ENCODE measurements at regions not wholly inside any gene's neighbourhood (a gene's known extent, or its start where the extent isn't known, plus 50 kb on each side); places are given as distances from the start of the nearest gene placed in this dataset.
A peak's percentile ranks its signal among the peaks of the same experiment; 100 is the strongest.

DNA sequence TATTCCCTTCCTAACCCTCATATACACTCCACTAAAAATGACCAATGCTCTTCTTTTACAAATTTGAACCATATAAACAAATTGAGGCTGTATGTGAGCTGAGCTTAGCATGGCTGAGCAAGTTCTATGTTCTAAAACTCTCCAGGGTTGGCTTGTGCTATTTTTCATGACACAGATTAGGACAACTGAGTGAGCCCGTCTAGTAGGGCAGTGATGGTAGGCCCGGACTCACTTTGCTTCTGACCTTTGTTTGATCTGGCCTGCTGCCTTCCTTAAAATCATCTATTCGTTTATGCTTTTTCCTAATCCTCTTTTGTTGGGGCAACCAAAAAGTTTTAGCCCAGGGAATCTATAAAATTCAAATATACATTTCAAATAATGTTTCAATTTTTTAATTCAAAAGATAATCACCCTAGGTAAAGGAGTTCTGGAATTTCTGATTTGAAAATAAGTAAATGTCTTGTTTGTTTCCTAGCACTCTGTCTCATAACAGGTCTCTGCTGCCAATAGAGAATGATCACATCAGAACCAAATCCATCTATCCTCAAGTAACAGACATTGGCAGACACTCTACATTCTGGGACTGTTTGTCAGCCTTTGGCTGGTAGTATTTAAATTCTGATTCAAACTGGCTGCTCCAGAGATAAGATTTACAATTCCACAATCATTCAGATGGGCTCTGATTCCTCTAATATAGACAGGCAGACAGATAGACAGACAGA, 217.0 kb upstream of the TARS1 start:
- no peak for DNase-seq

DNA sequence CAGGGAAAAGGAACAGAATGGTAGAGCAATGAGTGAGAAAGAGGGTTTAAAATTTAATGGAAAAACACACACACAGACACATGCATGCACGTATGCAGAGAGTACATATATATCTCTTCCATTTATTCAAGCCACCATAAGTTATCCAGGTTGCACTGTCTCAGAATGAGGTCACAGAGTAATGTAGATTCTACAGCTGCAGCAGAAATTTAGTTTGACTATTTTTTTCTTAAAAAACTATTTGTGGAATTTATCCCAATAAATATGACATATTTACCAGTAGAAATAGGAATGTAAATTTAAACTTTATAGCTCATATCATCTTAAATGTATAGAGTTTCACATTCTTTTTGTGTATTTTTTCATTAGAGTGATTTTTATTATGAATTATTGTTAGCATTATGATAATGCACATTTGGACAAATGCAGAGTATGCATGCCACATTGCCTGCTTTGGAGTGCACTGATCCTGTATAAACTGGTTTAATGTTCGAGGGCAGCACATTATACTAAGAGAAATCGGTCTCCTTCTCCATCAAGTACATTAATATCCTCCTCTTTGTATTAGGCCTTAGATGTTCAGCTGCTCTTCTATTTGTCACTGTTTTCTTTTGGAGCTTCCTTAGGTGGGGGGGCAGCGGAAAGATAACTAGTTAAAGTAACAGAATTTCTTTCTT, 216.3 kb upstream of the TARS1 start:
- no peak for DNase-seq

DNA sequence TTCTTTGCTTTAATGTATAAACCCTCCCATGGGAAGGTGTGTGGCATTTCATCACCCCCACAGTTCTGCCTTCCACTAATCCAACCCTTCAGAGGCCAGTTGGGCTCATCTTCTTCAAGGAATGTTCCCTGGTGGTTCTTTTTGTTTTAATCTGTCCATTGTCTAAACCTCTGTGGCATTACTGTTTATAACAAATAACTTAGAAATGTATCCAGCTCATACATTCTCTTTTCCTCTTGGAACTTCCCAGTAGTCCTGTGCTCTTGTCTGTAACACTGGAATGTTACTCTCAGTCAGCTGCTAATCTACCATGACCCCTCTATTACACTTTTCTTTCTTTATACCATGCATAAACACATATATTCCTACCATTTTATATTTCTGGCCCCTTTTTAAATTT, 213.5 kb upstream of the TARS1 start:
- DNase-seq: no peak

DNA sequence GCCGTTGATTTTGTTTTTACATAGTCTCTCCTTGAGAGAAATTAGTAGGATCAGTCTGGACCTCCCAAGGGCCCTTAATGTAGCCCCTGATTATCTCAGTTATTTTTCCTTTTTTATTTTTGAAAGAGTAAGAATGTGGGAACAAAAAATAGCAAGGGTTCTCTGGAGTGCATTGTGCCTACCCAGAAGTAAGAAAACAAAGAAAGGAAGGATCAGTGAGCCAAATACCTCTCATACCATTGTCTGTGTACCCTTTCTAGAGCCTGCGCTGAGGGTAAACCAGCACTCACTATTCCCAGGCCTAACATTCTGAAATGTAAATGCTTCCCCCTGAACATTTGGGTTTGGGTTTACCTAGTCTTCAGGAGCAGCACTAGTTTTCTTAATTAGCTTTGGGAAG, 213.0 kb upstream of the TARS1 start:
- DNase-seq: no peak

DNA sequence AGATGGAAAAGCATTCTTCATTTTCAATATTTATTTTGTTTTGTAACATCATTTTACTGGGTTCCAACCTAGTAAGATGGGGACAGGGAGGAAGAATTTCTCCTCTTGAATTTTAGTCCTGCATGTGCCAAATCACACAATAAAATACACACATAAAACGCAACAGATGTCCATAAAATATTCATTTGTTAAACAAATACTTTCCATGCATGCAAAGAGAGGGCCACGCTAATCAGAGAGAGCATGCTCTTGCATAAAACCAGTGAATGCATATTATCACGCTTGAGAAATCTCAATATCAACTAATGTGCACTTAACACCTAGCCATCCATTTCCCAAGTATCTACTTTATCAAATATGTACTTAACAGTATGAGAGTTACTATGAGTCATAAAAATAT, 212.6 kb upstream of the TARS1 start:
- DNase-seq: no peak

DNA sequence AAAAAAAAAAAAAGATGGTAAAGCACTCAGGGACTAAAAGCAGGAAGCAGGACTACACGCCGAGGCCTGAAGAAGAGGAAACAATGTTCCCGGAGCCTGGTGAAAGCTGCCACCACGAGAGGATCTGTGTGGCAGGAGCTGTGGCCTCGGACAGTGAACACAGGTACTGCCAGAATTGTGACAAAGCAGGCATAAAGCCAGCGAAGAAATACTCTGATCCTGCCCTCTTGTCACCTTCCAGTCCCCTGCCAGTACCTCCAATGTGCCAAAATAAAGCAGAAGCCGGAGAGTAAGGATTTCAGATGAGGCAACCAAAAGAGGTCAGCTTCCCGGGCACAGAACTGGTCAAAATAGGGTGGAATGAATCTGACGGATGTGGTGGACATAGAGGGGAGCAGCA, 211.5 kb upstream of the TARS1 start:
- DNase-seq: no peak

DNA sequence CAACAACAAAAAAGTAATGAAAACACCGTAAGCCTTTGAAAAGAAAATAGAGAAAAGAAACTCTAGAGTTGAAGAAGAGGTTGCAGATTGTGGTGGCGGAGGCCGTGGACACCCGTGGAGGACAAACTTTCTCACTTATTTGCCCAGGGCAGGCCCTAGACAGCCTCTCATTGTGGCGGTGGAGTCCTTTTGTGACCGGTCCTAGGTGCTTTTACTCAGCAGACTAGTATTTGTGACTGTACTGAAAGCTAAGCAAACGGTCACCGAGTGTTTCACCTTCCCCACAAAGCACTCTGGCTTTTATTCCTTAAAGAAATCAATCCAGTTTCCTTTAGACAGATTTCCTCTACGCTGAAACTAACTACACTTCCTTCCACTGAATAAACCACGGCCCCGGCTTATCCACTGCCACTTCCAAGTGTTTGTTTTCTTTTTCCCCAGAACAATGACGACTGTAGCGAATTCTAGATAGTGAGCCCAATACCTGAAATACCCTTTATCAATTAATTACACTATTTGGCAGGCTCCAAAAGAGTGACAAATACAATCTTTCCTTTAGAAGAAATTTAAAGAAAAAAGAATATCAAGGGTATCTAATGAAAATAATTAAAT, 210.2 kb upstream of the TARS1 start:
- no peak for DNase-seq

DNA sequence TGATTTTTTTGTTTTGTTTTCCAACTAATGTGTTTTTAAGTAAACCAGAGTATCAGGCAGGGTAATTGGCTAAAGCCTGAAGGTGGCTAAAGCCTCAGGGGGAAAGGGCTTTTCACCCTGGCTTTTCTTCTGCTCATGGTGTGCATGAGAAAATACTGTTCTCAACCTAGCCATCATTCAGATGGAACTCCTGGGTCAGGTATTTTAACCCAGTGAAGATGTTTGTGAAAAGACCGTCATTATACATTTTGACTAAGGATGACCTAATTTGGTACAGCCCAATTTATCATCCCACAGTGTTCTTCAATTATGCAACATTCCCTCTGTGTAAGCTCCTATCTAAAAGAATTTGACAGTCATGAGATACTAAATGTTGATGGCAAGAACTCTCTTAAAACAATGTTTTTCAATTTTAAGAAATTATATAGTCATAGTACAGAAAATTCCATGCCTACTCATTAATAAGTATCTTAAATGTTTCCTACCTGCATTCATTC, 209.5 kb upstream of the TARS1 start:
- DNase-seq: no peak

DNA sequence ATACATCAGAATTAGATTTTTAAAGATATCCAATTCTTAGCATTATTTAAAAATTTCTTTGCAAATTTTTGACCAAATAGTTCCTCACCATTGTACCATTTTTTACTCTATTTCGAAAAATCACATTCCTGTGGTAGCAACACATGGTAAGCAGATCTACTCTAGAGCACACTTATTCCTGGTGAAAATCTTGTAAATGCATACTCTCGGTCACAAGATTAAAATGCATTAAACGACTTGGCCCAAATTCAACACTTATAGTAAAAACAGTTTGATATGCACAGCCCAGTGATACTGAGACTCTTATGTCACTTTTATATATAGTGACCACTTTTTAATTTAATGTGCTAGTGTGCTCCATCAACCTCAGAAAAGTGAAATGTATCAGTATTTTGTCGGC, 208.8 kb upstream of the TARS1 start:
- DNase-seq: no peak

DNA sequence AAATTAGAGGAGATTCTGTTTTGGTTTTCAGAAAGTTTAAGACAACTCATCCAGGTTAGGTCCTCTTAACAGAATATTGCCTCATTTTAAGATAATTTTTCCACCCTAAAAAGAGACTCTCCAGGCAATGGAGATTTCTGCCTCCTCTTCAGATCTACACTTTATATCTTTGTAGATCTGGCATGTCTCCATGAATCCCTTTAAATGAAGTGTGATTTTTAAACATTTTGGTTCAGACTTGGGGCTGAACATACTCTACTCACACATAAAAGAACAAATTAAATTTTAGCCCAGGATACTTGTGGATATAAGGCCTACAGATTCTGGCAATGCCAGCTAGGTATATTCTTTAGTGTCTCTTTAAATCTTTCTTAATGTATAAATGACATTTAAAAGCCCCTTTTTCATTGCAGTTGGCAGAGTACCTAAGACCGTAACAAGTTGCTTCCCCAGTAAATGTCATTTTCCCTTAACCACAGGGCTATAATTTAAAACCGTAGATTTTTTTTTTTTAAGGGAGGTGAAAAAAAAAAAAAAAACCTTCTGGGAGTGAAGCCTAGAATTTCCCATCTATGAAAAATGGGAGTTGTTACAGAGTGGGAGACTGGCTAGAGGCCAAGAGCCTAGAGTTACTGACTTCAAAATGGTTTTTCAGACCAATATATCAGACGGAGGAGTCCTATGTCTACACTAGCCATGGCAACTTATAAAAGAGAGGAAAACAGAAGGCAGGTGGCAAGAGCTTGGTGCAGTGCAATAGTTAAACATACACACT, 207.8 kb upstream of the TARS1 start:
- no peak for DNase-seq

DNA sequence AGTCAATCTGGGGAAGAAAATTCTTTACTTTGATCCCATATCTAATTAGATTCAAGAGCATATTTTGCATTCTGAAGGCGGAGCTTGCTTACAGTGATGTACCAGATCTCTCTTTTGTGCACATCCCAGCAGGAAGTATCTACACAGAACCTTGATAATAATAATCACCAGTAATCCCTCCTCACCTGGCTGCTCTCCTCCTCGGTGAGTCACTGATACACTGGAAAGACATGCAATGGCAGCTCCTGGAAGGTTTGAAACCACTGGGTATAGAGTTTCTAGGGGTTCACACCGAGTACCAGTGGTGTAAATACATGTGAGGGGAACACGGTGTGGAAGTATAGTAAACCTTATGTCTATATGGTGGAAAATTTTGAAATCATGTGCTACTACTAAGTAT, 205.5 kb upstream of the TARS1 start:
- DNase-seq: no peak

DNA sequence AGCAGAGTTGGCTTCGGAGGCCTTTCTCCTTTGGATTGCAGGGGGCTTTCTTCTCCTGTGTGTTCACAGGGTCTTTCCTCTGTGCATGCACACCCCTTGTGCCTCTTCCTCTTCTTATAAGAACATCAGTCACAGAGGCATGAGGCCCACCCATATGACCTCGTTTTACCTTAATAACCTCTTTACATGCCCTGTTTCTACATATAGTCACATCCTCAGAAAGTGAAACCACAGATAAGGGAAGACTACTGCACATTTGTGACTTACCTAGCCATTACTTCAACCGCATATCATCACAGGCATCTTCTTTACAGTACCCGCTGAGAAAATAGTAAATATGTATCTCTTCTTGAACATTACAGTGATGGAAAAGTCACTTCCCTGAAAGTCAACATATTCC, 204.9 kb upstream of the TARS1 start:
- no peak for DNase-seq

DNA sequence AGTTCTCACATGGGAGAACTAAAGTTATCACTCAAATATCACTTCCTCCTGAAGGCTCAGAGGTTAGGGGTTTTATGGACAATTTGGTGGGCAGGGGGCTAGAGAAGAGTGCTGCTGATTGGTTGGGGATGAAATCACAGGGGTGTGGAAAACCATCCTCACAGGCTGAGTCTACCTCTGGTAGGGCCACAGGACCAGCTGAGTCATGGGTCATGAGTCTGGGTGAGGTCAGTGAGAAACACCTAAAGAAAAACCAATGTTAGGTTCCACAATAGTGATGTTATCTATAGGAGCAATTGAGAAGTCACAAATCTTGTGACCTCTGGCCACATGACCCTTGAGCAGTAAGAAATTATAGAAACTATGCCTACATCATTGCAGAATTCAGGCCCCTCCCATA, 203.3 kb upstream of the TARS1 start:
- no peak for DNase-seq

DNA sequence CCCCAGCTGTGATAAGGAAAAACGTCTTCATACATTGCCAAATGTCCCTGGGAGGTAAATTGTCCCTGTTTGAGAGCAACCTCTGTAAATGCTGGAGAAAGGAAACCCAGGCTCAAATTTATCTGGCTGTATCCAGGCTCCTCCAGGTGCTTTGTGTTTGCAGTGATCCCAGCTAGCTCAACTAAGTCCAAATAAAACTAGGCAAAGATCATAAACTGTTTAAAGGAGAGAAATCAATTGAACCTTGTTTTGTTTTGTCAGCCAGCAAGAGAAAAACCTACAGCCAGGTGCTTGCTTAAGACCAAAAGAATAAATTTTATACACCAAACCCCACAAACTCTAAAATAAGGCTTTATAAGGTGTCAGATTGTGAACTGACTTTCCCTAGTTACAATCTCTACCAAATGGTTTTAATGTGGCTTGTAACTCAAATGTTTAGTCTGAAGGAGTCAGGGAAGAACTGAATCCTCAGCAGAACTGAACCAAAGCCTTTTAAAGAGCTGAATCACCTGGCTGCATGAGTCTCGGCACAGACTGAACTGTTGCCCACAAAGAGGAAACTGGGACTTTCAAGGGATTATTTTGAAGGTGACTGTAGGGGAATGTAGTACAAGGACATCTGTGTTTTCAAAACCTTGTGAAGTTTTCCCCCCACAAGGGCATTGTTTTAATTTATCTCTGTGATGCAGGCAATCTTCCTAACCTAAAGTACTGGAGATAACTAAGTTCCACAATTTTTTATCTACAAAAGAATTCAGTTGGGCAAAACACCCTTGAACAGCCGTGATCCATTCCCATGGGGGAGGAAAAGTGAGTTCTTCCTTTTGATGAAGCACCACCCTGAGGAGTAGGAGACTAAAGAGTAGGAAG, 201.7 kb upstream of the TARS1 start:
- no peak for DNase-seq

DNA sequence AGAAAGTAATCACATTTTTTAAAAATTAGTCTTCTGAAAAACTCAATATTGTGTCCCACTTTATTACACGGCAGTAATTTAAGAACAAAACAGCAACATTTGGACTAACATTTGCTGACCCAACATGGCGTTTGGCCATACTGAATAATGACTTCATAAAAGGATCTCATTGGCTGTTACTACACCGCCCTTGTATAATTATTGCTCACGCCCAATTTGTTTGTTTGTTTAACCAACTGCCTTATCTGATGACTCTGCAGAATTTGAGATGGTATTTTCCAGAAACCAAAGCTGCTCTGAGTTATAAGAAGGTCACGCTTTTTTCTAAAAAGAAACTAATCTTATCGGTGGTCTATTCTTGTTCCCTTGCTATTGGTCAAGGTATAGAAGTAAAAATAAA, 200.2 kb upstream of the TARS1 start:
- DNase-seq: no peak

DNA sequence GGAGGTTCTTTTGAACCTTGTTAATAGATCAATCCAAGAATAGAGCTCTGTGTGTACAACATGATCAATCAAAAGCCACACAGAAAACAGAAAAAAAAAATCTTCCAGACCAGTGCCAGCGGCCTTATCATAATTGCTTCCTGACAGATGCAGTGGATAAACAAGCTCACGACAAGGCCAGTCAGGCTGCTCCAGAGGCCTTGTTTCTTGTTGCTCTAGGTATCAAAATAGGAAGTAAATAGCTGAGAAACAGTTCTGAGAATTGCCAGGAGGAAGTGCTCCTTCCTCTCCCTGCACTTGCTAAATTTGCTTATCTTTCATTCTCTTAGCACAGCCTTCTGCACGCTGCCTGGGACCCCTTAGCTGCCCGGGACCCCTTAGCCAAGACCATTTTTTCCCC, 199.0 kb upstream of the TARS1 start:
- DNase-seq: peak; percentile 39

DNA sequence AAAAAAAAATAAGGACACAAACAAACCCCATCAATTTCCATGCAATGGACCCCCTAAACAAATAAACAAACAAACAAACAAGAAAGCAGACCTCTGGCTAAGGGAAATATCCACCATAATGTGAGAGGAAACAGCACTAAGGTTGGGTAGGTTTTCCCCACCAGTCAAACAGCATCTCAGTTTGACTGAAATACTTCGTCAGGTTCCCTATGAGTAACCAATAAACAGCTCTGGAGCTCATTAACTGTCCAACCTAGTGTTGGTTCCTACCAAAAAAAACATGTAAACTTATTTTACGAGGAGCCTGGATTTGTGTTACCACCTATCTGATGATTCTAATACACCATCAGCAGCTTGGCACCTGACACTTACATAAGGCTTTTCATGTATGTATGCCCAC, 198.5 kb upstream of the TARS1 start:
- DNase-seq: no peak

DNA sequence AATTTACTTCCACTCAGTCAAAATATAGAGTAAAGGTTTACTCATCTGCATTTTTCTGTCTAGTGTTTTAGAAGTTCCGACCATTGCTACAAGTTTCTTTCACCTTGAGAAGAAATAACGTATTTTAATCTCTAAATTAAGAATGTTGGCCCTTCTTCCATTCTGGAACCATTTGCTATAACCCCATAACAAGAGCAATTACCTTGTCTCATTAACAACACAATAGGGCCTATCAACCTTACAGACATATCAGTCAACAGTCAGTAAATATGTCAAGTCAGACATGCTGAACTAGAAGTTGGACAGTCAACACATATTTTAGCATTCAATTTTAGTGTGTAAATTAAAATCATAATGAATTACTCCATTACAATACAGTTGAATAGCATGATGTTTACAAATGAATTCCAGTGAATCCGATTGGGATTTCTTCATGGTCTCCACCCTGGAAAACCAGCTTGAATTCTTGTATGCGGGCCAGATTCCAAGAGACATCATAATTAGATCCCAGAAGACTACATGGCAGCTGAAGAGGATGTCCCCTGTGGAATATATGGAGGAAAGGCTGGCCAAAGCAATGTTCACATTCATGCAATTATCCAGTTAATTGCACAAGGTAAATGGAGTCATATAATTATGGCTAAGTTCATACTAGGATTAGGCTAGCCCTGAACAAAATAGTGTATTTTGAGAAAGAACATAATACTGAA, 196.2 kb upstream of the TARS1 start:
- DNase-seq: no peak

DNA sequence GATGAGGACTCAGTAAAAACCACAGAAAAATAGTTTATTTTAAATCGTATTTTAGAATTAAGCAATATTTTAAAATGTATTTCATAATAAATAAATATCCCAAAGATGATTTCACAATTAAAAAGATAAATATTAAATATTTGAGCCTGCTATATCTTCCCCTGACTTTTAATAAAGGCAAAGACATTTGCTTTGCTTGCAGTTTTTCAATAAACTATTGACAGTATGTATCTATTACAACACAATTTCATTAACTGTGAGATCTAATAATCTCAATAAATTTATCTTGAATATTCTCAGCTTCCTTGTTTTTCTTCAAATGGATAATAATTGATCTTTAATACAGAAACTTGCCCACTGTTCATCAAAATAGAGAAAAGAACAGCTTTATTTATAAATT, 186.2 kb upstream of the TARS1 start:
- no peak for DNase-seq

DNA sequence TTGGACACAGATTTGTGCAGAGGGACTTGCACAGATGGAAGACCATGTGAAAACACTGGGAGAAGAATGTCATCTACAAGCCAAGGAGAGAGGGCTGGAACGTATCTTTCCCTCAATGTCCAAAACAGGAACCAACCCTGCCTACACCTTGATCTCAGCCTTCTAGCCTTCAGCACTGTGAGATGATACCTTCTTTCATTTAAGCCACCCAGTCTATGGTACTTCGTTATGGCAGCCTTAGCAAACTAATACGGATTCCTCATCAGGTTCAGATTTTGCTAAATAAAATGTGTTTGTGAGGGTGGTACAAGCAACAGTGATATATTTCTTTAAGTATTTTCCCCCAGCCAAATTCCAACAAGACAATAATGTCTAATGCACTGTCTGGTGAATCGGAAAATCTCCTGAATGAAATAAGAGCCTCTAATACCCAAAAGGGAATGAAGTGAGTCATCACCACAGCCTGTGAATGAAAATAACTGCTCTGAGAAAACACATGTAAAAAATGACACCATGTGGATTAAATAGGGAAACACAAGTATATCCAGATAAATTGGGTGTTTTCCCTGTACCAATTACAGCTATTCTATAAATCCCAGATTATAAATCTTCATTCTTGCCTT, 182.8 kb upstream of the TARS1 start:
- DNase-seq: no peak

DNA sequence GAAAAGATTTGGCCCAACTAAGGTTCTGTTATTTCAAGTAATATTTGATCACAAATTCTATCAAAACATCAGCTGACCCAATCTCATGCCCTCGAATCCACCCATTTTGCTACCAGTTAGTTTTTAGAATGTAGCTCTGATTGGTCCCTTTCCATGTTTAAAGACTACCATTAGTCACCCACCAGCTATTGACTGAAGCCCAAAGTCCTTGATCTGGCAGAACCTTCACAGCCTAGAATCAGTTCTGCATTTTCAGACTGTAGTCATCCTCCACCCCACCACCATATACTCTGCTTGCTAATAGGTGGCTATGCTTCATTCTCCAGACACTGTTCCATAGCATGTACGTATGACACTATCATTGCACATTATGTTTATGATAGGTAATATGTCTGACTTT, 182.2 kb upstream of the TARS1 start:
- no peak for DNase-seq

All from suppressor macrophage treated with lipopolysaccharide for 4 hours (primary cell).